HG03520 (cell line): ENCODE measurements at regions not wholly inside any gene's neighbourhood (a gene's known extent, or its start where the extent isn't known, plus 50 kb on each side); places are given as distances from the start of the nearest gene placed in this dataset.
"Not testable (repeated sequence)": the region's sequence is repeated elsewhere in the genome, so short reads cannot be mapped to it uniquely, and the experiment has no call there.

Source experiments
- ATAC-seq: cut with Tn5 transposase; IDR thresholded peaks from one replicate; pipeline ENCODE4 v1.9.1; 2021; ENCODE audit warnings: mild to moderate bottlenecking, moderate library complexity; ENCODE audit not compliant: unreplicated experiment

DNA sequence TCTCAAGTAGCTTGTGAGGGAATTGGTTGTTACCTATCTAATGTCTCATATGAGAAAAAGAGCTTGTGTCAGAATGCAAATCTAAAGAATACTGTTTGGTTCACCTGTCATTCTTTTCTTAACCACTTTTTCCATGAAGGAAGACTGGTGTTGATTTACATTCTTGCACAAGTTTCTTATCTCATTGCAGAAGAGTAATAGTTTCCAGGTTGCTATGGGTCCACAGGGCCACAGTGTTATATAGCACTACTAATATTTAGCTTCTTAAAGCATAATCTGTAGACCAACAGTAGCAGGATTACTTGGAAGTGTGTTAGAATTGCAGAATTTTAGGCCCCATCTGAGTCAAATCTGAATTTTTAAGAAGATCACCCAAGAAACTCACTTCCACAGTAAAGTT is 697.5 kb downstream of the GBE1 start:
- ATAC-seq: no peak

DNA sequence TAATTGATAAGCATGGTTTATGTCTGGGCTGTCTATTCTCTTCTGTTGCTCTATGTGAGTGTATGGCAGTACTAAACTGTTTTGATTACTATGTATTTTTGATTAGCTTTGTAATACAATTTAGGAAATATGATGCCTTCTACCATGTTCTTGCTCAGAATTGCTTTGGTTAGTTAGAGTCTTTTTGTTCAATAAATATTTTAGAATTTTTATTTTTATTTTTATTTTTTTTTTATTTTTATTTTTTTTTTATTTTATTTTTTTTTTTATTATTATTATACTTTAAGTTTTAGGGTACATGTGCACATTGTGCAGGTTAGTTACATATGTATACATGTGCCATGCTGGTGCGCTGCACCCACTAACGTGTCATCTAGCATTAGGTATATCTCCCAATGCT is 710.3 kb downstream of the GBE1 start:
- ATAC-seq: not testable (repeated sequence)

DNA sequence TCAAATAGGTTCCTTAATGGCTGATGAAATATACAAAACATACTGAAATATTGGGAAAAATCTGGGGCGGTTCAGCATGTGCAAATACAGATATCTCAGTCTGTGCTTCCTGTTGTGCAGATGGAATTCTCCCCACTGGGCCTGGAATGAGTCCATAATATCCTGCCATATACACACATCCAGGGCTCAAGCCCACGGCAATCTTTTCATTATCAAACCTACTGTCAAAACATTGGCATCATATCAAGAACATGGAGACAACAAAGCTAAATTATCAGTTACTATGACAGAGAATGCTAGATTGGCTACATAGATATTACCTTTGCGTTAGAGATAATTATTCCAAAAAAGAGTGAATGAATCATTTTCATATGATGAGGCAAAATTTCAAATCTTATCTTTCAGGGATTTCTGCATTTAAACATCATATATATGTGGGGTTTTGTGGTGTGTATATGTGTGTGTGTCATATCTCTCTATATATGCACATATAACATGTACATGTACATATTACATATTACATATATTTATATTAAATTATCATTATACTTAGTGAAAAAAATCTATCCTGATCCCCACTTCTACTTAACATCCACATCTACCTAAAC is 713.3 kb downstream of the GBE1 start:
- no peak for ATAC-seq

DNA sequence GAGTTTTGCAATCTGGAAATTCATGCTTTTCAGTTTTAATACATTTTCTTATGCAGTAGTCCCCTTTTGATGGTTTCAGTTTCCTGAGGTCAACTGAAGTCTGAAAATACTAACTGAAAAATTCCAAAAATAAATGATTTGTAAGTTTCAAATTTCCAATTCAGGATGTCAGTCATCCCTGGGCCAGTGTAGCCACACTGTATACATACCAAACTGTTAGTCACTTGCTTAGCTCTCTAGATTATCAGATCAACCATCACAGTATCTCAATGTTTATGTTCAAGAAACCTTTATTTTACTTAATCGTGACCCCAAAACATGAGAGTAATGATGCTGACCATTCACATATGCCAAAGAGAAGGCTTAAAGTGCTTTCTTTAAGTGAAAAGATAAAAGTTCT is 715.5 kb downstream of the GBE1 start:
- ATAC-seq: no peak

DNA sequence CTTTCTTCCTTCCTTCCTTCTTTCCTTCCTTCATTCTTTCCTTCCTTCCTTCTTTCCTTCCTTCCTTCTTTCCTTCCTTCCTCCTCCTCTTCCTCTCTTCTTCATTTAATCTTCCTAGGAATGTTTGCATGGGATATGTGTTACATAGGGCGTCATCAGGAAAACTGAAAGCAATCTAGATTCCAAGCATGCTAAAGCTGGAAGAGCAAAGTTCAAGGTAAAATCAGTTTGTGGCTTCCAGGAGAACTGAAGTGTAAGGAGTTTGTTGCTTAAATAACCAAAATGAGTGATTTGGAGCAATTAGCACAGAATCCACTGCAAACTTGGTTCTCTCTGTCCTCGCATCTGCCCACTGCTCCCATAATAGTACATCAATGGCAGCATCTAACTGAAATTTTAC is 716.2 kb downstream of the GBE1 start:
- ATAC-seq: no peak

DNA sequence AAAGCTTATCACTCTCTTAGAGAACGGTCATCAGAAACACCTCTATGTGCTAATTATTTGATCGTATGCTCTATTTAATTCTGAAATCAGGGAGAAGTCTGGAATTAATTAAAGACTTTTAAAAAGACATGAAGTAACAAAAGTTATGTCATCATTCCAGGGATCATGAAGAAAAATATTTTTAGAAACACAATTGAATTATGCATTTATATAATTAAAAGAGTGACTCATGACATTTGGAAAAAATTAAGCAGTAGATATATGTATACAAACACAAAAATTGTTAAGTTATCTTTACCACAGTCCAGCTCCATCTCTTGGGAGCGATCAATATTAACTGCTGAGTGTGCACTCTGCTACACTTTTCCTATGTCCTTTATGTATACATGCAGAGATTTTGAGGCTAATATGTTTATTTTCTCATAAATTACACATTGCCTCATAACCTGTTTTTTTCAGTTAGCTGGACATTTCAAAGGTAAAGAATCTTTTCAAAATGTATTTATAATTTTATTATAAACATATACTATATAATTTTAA is 717.7 kb downstream of the GBE1 start:
- no peak for ATAC-seq

DNA sequence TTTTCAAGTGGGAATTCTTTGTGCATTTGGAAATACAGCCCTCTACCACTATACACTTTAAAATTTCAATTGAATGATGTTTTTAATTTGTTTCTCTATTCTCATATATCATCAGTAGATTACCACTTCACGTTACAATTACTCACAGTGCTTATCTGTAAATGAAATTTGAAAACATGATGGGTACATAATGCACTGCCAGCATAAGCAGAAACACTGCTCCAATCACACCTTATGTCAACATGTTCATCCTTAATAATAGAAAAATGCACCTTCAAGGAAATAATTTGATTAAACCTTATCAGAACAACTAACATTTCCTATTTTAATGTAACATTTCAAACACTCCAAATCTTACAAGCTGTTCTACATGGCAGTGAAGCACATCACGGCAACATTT is 718.4 kb downstream of the GBE1 start:
- no peak for ATAC-seq

DNA sequence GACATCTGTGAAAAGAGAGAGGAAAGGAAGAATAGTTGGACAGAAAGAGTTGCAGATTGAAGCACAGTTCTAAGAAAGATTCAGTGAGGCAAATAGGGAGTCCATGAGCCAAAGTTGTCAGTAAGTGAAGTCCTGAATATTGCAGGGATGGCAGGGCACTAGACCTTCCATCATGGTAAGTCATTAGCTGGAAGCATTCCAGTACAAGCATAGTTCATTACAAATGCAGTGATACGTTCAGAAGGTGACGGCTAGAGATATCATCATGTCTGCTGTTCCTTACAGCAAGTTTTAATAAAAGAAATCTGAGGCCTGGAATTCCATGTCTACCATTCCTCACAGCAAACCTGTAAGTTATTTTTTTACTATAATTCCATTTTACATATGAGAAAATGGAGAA is 720.1 kb downstream of the GBE1 start:
- no peak for ATAC-seq

DNA sequence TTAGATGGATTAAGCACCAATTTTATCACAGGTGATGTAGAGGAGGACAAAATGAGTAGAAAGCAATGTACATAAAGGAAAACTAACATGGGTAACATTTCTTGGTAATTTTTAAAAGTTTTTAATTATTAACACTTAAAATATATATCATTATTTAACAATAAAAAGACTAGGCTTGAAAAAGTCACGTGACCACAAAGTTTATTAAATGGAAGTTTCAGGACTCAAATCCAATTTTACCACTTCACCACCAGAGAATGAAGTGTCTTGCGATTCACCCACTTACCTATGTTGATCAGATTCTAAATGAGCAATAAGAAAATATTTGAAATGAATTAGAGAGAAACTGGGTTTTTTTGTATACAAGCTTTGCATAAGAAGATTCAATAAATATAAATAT is 721.3 kb downstream of the GBE1 start:
- ATAC-seq: no peak

DNA sequence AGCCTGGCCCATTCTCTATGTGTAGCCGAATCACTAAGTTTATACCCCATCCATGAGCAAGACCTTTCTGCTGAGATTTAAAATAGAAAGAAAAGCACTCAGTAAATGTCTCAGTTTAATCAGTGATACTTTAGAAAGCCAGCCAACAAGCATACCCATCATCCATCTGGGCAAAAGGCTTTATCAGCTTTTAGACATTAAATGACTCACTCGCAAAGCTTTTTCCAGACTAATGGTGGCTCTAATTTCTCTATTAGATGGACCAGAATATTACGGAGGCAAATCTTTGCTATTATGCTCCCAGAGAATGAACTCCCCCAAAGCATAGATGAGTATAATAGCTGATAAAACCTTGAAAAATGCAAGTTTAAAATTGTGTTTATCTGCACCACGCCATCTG is 727.8 kb downstream of the GBE1 start:
- ATAC-seq: no peak

DNA sequence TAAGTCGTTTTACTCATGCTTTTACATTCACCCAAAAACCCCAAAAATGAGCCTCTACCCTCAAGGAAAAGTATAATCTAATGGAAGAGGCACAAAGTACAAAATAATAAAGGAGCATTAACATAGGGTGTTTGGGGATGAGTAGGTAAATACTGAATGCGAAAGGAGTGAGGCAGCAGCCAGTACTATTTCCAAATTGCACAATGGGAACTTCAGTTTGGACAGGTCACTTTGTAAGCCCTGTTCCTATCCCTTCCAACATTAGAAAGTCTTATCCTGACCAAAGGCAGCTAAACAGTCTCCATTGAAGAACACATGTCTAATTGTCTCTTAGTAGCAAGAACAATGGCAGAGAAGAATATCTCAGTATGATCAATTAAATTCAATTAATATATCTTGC is 728.3 kb downstream of the GBE1 start:
- no peak for ATAC-seq

DNA sequence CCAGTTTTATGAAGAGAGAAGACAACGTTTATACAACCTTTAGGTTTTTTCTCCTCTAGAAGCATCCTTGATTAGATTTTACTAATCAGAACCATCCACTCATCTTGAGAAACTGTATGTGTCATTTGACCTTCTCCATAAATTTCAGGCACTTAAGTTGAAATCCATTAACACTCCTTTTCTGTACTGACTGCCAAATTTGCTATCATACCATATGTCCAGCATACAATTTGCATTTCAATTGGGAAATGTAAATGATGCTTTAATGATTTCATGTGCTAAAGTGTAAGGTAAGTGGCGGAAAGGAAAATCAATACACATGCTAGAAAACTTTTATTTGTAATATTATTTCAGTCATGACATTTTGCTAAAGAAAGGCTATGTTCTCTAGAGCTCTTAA is 731.6 kb downstream of the GBE1 start:
- ATAC-seq: no peak

DNA sequence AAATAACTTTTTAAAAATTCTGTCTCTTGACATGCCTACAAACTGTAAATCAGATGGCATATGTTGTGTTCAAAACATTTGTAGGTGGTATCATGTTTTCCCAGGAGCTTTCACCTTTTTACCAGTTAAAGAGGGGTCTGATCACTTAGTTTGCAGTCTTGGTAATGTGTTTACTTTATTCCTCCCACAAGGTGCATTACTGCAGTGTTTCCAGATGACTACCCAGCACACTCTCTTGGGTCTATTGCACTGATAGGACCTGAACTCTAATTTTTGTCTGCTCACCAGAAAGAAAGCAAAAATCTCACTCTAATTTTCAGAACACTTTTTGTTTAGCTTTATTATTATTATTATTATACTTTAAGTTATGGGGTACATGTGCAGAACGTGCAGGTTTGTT is 734.1 kb downstream of the GBE1 start:
- ATAC-seq: no peak

DNA sequence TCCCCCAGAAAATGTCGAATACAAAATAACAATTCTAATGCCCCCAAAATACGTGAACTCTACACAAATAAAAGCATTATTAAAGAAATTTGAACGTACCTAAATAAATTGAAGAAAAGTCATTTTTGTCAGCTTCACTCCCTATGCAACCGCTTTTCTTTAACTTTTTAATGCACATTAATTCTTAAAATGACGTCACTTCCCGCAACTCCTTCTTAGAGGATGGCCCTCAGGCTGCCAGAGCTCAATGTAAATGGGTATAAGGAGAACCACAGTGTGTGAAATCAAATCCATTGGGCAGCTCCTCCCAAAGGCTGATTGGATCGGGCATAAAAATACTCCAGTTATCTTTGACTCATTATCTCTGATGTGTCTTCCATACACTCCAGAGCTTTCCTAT is 736.9 kb downstream of the GBE1 start:
- no peak for ATAC-seq

DNA sequence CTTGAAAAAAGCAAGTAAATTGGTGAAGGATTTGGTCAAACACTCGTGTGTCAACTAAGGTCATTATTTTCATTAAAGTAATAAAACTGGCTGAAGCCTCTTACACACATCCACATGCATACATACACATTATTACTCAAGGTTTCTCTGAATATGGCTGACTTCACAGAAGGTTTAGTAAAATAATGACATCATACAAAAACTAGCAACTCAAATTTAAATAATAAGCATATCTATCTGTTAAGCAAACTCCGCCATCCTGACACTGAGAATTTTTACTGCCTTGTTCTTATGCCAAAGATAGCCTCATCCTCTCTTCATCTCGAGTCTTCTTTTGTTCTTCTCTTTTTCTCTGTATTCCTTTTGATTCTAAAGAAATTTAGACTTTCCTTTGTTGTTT is 739.1 kb downstream of the GBE1 start:
- ATAC-seq: no peak

DNA sequence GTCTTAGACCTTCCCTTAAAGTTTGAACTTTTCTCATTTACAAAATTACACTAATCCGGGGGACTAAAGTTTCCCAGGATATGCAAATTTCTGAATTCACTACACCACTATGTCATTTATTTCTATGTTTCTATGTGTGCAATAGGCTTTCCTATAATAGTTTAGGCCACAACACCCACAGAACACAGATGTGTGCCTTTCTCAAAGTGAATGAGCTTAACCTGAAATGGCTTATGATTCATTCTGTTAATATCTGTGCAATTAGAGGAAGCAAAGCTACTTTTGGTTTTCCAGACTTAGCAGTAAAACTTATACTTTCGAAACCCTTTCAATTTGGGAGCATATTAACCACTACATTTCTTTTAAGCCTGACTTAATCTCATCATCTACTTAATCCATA is 748.1 kb downstream of the GBE1 start:
- ATAC-seq: no peak

DNA sequence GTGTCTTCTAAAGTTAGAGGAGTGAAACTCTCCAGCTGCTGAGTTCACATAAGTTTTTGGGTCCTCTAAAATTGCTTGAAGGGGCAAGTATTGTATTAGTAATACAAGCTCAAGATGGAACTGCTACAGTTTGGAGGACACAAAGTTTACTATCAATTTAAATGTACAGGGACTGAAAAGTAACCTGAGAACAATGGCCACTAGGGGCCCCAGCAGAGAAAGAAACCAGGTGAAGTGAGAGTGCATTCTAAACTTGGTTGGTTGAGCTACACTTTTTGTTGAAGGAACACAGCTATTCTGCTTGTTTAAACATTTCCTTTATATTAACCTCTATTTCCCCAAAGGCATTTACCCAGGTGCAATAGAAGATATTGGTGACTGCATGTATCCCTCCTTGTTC is 755.5 kb downstream of the GBE1 start:
- ATAC-seq: no peak

DNA sequence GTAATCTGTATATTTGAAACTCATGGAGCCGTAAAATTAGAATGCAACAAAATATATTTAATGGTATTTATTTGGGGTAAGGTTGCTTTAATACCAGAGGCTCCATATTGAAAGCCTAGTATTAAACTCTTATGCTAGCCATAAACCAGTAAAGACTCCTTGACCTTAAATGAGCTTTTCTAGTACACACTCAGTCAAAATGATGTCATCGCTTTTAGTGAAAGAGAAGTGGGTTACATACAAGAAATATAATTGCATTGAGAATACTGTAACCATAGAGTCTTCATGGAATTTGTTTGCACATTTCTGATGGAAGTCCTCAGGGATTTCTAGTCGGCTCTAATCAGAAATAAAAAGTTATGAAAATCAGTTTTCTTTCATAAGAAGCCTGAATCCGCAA is 757.6 kb downstream of the GBE1 start:
- ATAC-seq: no peak

DNA sequence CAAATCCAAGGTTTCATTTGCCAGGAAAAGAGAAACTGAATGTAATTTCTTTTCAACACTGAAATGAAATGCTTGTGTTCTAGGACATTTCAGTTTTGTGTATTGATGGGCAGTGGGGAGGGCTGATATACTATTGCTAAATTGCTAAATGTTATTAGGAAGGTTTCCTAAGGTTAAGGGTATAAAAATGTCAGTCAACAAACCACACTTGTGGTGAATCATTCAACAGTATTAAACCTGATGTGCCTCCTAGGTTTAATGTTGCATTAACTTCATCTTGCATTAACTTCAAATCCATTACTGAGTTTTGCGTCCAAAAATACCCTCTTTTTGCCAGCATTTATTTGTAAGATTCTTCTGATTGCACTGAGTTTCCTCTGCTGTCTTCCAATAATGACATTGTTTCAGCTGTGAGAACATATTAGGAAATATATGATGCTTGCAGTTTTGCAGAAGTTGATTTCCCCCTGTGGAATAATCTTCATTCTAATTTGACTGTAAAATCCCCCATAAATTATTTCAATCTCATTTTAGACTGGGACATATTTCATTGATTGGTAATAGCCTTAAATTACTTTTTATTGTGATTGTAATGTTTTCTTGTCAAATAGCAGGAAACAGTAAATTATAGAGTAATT is 758.3 kb downstream of the GBE1 start:
- ATAC-seq: no peak

DNA sequence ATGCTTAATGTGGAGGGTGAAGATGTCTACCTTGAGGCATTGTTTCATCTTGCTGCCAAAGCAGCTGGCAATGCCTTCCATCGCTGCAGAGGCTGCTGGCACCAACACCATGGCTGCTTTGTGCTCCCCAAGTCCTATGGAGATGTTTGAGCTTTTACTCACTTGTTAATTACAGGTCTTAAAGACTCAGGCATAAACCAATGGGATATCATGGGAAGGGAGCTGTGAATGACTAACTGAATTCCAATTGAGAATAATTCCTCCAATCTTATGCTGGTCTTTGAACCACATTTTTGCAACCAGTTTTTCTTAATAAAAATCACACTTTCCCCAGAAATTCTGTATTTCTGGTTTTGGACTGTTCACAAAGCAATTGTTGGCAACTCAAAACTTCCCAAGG is 762.0 kb downstream of the GBE1 start:
- no peak for ATAC-seq

DNA sequence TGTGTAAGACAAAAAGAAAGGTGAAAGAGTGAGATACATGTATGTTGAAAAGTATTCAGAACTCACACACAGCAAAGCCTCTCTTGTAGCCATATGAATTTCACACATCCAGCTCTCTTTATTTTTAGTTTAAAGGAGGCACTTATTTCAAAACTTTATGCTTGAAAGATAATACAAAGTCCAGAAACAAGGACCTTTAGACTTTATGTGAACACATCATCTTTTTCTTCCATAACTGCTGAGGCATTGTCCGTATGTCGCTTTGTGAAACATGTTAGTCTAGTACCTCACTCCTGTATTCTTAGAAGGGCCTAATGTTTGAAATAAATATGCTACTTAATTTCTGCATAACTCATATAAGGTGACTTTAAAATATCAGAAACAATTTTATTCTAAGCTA is 763.4 kb downstream of the GBE1 start:
- no peak for ATAC-seq

DNA sequence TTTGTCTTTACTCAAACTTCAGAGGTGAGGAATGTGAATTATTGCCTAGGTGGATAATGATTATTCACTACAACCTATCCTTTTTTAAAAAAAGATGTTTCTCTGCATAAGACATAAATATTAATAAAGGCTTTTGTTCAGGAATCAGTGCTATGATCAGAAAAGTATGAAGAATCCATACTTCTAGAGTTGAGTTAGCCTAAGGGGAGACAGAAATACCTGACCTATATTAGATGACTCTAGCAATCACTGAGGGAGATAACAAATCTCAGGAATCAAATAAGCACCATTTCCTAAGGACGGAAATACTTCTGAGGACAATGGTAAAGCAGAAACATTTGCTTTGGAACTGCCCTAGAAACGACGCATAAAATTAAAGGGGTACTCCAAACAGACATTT is 763.8 kb downstream of the GBE1 start:
- no peak for ATAC-seq

DNA sequence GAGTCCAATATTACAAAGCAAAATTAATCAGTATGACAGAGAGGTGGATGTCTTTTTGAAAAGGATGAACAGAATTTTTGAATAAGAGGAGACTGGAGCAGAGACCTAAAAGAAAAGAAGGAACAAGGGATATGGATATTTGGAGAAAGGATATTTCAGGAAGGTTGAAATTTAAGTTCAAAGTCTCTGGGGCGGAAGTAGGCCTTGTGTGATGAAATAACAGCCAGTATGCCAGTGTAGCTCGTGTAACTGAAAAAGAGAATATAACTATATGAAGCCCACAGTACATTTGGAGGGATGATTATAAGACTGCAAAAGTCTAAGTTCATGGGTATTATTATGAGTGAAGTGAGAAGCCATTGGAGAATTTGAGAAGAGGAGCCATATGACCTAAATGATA is 766.7 kb downstream of the GBE1 start:
- ATAC-seq: no peak
